T1000 (cell line): ENCODE measurements at regions not wholly inside any gene's neighbourhood (a gene's known extent, or its start where the extent isn't known, plus 50 kb on each side); places are given as distances from the start of the nearest gene placed in this dataset.
"Not testable (repeated sequence)": the region's sequence is repeated elsewhere in the genome, so short reads cannot be mapped to it uniquely, and the experiment has no call there.

Experiments used
- DNase-seq: peaks from one replicate; lab custom pipeline; 2025; ENCODE audit warnings: mixed read lengths; lab: John Stamatoyannopoulos, UW

DNA sequence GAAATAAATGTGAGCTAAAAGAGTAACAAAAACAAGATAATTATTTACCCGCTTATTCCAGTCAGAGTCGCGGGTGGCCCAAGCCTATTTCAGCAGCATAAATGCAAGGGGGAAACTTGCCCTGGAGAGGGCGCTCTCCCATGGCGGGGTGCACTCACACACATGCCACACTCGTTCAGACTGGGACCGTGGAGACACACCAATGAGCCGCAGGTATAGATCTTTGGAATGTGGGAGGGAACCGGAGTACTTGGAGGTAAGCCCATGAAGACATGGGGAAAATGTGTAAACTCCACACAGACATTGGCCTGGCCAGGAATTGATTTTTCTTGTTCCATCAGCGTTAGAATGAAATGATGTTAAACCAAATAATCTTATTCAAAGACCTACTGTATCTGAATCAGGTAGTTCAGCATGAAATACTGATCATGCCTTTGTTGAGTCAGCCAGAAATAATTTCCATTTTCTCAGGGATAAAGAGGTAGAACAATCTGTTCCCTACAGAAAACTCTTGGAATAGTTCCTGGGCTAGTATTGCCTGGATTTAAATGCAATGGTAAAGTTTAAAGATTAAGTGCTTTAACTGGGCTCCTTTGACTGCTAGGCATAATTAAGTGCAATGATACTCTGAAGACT is 191.5 kb downstream of the MCHR2 start:
- DNase-seq, result no peak

DNA sequence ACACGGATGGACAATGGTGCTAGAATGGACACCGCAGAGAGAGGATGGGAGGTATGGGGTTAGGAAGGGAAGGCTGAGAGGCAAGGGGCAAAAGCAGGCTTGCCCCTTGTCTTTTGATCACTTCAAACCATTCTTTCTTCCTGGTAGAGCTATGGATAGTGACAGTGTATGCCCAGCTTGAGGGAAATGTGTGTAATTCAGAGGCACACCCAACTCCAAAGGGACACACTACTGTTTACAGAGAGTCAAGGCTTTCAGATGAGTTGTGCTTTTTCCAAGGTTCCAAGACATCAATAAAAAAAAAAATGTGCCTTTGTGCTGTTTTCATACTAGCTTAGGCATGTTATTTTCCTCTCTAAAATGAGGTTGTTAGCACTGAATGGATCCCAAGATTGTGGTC is 185.0 kb downstream of the MCHR2 start:
- DNase-seq, result no peak

GRCh38 chr6:99810295-99810694 is 183.7 kb downstream of the MCHR2 start:
- DNase-seq, result no peak

DNA sequence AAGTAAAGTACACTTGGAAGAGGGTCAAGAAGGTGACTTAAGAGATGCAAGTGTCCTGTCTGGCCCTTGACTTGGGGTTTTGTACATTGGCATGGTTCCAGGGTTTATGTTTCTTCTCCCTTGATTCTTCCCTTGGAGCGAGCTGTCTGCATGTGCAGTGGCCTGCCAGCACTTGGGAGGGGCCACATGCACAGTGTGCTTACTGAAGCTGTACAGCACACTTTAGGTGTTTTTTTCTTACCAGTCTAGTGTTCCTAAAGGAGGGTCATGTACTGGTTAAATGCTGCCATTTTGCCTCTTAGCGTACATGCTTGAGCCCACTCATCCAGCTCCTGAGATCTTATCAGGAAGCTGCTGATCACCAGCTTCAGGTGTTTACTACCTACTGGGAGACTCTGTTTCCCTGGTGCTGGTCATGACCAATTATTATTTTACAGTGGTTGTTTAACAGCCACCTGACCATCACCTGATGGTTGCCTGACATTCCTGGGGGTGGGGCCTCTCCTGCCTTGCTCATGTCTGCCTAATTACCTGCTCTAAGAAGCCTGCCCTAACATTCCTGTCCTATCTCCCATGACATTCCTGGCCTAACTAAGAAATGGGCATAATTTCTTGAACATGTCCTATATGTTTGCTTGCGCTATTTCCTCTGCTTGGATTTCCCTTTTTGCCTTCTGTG is 182.9 kb downstream of the MCHR2 start:
- DNase-seq, result no peak

DNA sequence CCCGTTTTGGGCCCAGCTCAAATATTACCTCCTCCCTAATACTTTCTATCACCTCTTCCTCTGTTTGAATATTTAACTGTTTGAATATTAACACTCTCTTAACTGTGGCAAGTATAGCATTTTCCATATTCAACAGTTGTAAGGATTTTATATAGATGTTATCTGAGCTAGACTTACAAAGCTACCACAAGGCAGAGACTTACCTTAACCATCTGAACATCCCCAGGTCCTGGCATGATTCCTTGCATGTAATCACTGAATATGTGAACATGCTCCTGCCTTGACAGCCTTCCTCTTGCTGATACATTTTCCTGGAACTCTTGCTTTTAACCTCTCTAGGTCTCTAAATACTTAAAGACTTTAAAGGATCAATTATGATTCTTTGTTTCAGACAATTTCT is 182.4 kb downstream of the MCHR2 start:
- no peak for DNase-seq

DNA sequence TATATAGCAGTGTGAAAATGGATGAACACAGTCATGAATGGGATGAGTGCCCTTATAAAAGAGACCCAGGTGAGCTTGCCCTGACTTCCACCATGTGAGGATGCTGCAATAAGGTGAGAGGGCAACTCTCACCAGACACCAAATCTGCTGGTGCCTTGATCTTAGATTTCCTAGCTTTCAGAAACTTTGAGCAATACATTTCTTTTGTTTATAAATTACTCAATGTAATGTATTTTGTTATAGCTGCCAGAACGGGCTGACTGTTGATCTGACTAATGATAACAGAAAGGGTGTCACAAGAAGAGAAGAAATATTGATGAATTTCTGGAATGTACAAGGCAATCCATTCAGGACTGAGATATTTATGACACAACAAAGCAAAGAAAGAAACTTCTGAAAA is 180.5 kb downstream of the MCHR2 start:
- no peak for DNase-seq

DNA sequence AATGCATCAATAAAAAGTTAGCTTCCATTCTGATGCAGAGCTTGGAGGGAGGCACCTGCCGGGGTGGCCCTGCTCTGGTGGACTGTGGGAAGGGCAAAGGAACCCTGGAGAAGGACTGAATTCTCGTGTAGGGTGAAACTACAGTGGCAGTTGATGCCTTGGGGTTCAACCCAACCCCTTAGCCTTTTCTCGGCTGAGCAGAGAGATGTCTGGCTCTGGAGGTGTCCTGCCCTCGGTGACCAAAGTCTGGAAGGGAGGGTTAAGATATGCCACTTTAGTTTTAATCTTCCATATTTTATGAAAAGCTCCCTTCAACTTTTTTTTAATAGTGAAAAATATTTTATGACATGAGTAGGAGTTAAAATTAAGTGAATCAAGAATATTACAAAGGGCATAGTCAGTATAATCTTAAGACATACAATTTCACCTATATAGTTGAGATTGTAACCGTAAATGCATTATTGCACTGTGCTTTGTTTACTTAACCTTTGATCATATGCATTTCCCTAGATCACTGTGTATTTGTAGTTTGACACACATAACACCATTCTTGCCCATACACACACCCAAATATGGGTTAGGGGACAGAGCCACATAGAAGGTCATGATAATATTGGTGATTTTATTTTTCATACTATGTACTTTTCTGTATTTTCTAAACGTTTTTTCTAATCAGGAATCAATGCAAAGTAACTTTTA is 179.6 kb downstream of the MCHR2 start:
- DNase-seq, result no peak

DNA sequence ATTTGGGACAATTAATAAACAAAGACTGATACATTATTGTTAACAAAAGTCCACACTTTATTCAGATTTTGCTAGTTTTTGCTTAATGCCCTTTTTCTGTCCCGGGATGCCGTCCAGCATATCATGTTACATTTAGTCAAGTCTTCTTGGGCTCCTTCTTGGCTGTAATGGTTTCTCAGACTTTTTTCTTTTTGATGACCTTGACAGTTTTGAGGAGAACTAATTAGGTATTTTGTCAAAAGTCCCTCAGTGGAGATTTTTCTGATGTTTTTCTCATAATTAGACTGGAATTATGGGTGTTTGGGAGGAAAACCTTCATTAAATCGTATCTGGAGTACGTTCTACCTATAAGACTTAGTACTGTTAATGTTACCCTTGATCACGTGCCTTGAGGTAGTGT is 177.2 kb downstream of the MCHR2 start:
- DNase-seq, result no peak

GRCh38 chr6:99818161-99818560 is 175.9 kb downstream of the MCHR2 start:
- no peak for DNase-seq

GRCh38 chr6:99819853-99820252 is 174.2 kb downstream of the MCHR2 start:
- no peak for DNase-seq

GRCh38 chr6:99821164-99821563 is 172.9 kb downstream of the MCHR2 start:
- no peak for DNase-seq

DNA sequence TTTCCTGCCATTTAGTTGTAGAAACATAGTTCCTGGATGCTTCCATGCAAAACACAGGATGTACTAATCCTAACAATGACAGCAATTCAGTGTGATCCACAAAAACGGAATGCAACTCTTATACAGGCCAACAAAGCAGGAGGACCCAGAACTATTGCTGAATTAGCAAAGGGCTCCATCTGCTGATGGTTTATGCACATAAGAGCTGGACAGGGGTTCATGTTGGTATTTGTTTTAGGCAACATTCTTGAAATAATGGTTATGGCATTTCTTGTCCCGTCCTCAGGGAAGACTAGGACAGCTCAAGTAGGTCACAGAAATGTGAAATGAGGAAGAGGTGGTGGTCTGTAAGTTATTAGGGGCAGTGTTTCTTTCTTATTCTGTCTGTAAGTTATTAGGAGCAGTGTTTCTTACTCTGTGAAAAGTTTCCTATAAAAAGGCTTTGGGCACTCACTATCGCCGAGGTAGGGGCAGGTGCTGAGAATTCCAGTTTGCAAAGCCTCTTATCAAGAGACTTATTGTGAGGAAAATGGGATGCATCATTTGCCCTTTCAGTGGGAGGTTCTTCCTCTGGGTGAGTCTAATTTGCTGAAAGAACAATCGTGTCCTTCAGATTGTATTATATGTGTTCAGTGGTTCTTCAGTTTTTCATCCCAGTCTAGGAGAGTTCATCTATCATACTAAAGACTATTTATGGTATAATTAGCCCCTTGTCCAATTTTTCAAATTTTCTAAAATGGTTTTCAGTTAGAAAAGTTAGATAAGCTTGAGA is 171.1 kb downstream of the MCHR2 start:
- no peak for DNase-seq

DNA sequence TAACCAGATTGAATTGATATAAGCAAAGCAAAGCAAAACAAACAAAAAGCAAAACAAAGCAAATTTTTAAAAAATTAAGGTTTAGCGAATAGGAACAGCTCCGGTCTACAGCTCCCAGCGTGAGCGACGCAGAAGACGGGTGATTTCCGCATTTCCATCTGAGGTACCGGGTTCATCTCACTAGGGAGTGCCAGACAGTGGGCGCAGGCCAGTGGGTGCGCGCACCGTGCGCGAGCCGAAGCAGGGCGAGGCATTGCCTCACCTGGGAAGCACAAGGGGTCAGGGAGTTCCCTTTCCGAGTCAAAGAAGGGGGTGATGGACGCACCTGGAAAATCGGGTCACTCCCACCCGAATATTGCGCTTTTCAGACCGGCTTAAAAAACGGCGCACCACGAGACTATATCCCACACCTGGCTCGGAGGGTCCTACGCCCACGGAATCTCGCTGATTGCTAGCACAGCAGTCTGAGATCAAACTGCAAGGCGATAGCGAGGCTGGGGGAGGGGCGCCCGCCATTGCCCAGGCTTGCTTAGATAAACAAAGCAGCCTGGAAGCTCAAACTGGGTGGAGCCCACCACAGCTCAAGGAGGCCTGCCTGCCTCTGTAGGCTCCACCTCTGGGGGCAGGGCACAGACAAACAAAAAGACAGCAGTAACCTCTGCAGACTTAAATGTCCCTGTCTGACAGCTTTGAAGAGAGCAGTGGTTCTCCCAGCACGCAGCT is 170.3 kb downstream of the MCHR2 start:
- not testable (repeated sequence) for DNase-seq

GRCh38 chr6:99833034-99833433 is 161.0 kb downstream of the MCHR2 start:
- DNase-seq, result no peak

GRCh38 chr6:99836471-99836870 is 157.6 kb downstream of the MCHR2 start:
- no peak for DNase-seq

- no peak for DNase-seq
Measured at GRCh38 chr6:99838607-99839006, 155.4 kb downstream of the MCHR2 start.

- no peak for DNase-seq
Measured at GRCh38 chr6:99841297-99841696, 152.7 kb downstream of the MCHR2 start.

DNA sequence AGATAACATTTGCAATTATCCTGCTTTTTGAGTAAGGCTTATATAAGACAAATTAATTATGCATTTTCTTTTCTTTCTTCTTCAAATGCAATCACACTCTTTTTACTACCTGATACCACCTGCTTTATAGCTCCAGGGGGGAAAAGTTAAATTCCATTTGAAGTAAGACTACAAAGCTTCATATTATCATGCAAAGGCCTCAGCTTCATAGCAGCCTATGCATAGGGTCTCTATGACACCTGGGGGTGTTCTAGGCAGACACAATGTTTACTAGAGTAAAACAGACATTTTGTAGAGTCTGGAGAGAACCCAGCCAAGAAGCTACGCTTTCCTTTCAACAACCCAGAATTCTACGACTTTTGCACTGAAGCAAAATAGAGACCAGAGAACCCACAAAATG is 148.0 kb downstream of the MCHR2 start:
- DNase-seq, result no peak

GRCh38 chr6:99850841-99851240 is 143.2 kb downstream of the MCHR2 start:
- DNase-seq, result no peak

DNA sequence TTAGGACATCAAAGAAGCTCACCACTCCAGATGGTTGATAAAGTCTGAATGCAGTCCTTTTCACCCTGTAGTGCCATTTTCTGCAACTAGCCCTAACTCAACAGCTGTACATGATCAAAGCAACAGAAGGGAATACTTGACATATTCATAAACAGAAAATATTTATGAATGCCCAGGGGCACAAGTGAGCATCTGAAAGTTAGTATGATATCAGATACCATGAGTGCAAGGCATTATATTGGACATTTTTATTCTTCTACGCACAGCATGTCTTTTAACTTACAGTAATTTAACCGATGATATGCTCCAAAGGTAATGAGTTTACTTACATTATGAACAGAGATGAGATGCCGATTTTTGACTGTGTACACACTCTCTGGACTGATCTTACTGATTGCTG is 142.0 kb downstream of the MCHR2 start:
- DNase-seq, result no peak

DNA sequence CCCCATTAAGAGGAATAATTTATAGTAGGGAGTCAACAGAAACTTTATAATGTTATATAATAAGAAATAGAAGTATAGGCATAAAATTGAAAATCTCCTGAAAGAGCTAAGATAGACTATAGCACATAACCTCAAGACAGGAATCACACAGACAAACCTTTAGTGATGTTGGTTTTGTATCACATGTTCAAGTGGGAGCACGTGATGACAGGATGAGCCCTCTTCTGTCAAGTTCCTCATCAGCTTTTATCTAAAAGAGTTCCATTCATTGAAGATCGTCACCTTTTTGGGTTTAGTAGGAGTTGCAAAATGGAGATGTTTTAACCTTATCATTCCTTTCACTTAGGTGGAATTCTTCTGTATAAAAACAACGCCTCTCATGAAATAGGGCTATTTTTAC is 127.0 kb downstream of the MCHR2 start:
- no peak for DNase-seq
